Panc1 (cell line): ENCODE measurements at regions not wholly inside any gene's neighbourhood (a gene's known extent, or its start where the extent isn't known, plus 50 kb on each side); places are given as distances from the start of the nearest gene placed in this dataset.
"Not testable (repeated sequence)": the region's sequence is repeated elsewhere in the genome, so short reads cannot be mapped to it uniquely, and the experiment has no call there.

Source experiments
- ATAC-seq: fragments of 200-7000 bp; cut with Tn5 transposase; 2 replicates; pipeline ENCODE4 v1.9.1; 2020; ENCODE audit warnings: mild to moderate bottlenecking, moderate library complexity
- BruUV-seq: library from RNA; stranded (reverse); fragments of 400-500 nt; replicated peaks from 2 replicates; lab custom pipeline; 2021; lab: Mats Ljungman, UMichigan
- CTCF ChIA-PET: fragments of 300-600 bp; sonication (Branson Sonifier 250); formaldehyde crosslinking; loops from one replicate; lab custom pipeline; 2022; ENCODE audit warnings: antibody characterized with exemption; lab: Charles Lee
- POLR2A ChIA-PET: fragments of 300-600 bp; sonication (Branson Sonifier 250); formaldehyde crosslinking; loops from one replicate; lab custom pipeline; 2022; ENCODE audit warnings: antibody characterized with exemption; lab: Charles Lee
- DNase-seq: peaks from one replicate; pipeline ENCODE4 v3.0.0-alpha.2; 2010; ENCODE audit warnings: low read depth, low spot score
- H3K27ac ChIP-seq: 2 replicates; pipeline ENCODE4 v1.5.1; 2011; ENCODE audit warnings: mild to moderate bottlenecking, low read length, inconsistent platforms
- H3K27me3 ChIP-seq: fragments of 200-500 bp; sonication (Bioruptor generic); 2 replicates; pipeline ENCODE4 v1.6.0; 2014; ENCODE audit warnings: low read length, inconsistent platforms; ENCODE audit not compliant: control insufficient read depth, insufficient read depth
- H3K36me3 ChIP-seq: fragments of 200-500 bp; sonication (Bioruptor generic); 2 replicates; pipeline ENCODE4 v1.5.1; 2014; ENCODE audit warnings: inconsistent platforms, mild to moderate bottlenecking, low read length, moderate library complexity; ENCODE audit not compliant: control insufficient read depth, insufficient read depth
- H3K4me1 ChIP-seq: 2 replicates; pipeline ENCODE4 v1.5.1; 2011; ENCODE audit warnings: inconsistent platforms, mild to moderate bottlenecking, low read length, moderate library complexity; ENCODE audit not compliant: control insufficient read depth, insufficient read depth
- H3K4me3 ChIP-seq, 2 experiments: 2 replicates each; pipeline ENCODE4 v1.5.1; 2011 to 2012; ENCODE audit warnings: low read depth in 2 of 2, low read length in 2 of 2, mild to moderate bottlenecking in 2 of 2, inconsistent platforms in 1 of 2, moderate library complexity in 1 of 2
- H3K9me3 ChIP-seq: fragments of 200-500 bp; sonication (Bioruptor generic); 2 replicates; pipeline ENCODE4 v1.5.1; 2014; ENCODE audit warnings: low read depth, mild to moderate bottlenecking, inconsistent platforms, low read length, moderate library complexity; ENCODE audit not compliant: control insufficient read depth, insufficient read depth
- POLR2AphosphoS5 ChIP-seq: IDR thresholded peaks from 2 replicates; pipeline ENCODE4 v1.6.1; 2012; ENCODE audit warnings: mild to moderate bottlenecking, low read depth, low read length, moderate library complexity
- SIN3A ChIP-seq: IDR thresholded peaks from 2 replicates; pipeline ENCODE4 v1.6.1; 2012; ENCODE audit warnings: low read depth, mild to moderate bottlenecking, low read length, moderate library complexity, borderline replicate concordance; ENCODE audit not compliant: insufficient read depth
- TCF7L2 ChIP-seq: IDR thresholded peaks from 2 replicates; pipeline ENCODE4 v1.6.1; 2011; ENCODE audit warnings: mild to moderate bottlenecking, low read depth, low read length, inconsistent platforms
- in situ Hi-C: cut with HindIII; loops from 2 replicates; pipeline ENCODE4 v1.10.0; 2016; ENCODE audit warnings: low sequenced_read_pairs, low pct_unique_long_range_greater_than_20kb
- intact Hi-C: fragments of 100-400 bp; cut with micrococcal nuclease; formaldehyde crosslinking; loops from one replicate; pipeline ENCODE4 v1.10.0; 2022; ENCODE audit not compliant: unreplicated experiment
- TF ChIP-seq, protein P1 (sequence below), 2 experiments: IDR thresholded peaks; 2 replicates each; pipeline ENCODE4 v1.6.1; 2011 to 2012; ENCODE audit warnings: low read depth in 2 of 2, control low read depth in 1 of 2, low read length in 1 of 2, mild to moderate bottlenecking in 1 of 2, moderate library complexity in 1 of 2; ENCODE audit not compliant: insufficient read depth in 1 of 2
- TF ChIP-seq, protein P2 (sequence below): fragments of 450-650 bp; IDR thresholded peaks from 2 replicates; pipeline ENCODE4 v1.5.1; 2017; ENCODE audit warnings: mild to moderate bottlenecking

GRCh38 chr7:110311556-110311955 lies 779.4 kb upstream of the LRRN3 start:
- Histone ChIP-seq H3K4me1 (no peaks in the 10 kb centered on the region), H3K4me3 (no peak overlapping the region), H3K27ac (no peak overlapping the region), H3K36me3 (no peaks in the 10 kb centered on the region), H3K27me3 (no peaks in the 10 kb centered on the region), H3K9me3 (no peaks in the 10 kb centered on the region)
- POLR2A ChIA-PET, result no interaction called here
- in situ Hi-C loops, result no loop called here
- CTCF ChIA-PET, result no interaction called here
- no peak for DNase-seq
- ATAC-seq, result no peak
- intact Hi-C loops, result no loop called here
- no peak for TF ChIP-seq SIN3A
- no peak for TF ChIP-seq TCF7L2
- TF ChIP-seq, protein P1, sequence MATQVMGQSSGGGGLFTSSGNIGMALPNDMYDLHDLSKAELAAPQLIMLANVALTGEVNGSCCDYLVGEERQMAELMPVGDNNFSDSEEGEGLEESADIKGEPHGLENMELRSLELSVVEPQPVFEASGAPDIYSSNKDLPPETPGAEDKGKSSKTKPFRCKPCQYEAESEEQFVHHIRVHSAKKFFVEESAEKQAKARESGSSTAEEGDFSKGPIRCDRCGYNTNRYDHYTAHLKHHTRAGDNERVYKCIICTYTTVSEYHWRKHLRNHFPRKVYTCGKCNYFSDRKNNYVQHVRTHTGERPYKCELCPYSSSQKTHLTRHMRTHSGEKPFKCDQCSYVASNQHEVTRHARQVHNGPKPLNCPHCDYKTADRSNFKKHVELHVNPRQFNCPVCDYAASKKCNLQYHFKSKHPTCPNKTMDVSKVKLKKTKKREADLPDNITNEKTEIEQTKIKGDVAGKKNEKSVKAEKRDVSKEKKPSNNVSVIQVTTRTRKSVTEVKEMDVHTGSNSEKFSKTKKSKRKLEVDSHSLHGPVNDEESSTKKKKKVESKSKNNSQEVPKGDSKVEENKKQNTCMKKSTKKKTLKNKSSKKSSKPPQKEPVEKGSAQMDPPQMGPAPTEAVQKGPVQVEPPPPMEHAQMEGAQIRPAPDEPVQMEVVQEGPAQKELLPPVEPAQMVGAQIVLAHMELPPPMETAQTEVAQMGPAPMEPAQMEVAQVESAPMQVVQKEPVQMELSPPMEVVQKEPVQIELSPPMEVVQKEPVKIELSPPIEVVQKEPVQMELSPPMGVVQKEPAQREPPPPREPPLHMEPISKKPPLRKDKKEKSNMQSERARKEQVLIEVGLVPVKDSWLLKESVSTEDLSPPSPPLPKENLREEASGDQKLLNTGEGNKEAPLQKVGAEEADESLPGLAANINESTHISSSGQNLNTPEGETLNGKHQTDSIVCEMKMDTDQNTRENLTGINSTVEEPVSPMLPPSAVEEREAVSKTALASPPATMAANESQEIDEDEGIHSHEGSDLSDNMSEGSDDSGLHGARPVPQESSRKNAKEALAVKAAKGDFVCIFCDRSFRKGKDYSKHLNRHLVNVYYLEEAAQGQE (IDR thresholded peaks at IDR 0.05; ENCODE audit: insufficient read depth in 1 of 2, low read depth in 2 of 2, low read length in 1 of 2), result no peak
- no peak for TF ChIP-seq POLR2AphosphoS5
- TF ChIP-seq, protein P2, sequence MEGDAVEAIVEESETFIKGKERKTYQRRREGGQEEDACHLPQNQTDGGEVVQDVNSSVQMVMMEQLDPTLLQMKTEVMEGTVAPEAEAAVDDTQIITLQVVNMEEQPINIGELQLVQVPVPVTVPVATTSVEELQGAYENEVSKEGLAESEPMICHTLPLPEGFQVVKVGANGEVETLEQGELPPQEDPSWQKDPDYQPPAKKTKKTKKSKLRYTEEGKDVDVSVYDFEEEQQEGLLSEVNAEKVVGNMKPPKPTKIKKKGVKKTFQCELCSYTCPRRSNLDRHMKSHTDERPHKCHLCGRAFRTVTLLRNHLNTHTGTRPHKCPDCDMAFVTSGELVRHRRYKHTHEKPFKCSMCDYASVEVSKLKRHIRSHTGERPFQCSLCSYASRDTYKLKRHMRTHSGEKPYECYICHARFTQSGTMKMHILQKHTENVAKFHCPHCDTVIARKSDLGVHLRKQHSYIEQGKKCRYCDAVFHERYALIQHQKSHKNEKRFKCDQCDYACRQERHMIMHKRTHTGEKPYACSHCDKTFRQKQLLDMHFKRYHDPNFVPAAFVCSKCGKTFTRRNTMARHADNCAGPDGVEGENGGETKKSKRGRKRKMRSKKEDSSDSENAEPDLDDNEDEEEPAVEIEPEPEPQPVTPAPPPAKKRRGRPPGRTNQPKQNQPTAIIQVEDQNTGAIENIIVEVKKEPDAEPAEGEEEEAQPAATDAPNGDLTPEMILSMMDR, result no peak
- no TSS peak for BruUV-seq

- Histone ChIP-seq H3K9me3 (no peaks in the 10 kb centered on the region), H3K4me3 (no peak overlapping the region), H3K27me3 (no peaks in the 10 kb centered on the region), H3K36me3 (no peaks in the 10 kb centered on the region), H3K4me1 (no peaks in the 10 kb centered on the region), H3K27ac (no peak overlapping the region)
- no peak for DNase-seq
- TF ChIP-seq, protein P2, result no peak
- TF ChIP-seq, protein P1 (IDR thresholded peaks at IDR 0.05; ENCODE audit: insufficient read depth in 1 of 2, low read depth in 2 of 2, low read length in 1 of 2), result no peak
- ChIA-PET POLR2A (no interaction called here), CTCF (no interaction called here)
- no peak for ATAC-seq
- in situ Hi-C loops (no loop called here), intact Hi-C loops (no loop called here)
- no TSS peak for BruUV-seq
These were observed 773.2 kb upstream of the LRRN3 start for GRCh38 chr7:110317541-110318265.

DNA sequence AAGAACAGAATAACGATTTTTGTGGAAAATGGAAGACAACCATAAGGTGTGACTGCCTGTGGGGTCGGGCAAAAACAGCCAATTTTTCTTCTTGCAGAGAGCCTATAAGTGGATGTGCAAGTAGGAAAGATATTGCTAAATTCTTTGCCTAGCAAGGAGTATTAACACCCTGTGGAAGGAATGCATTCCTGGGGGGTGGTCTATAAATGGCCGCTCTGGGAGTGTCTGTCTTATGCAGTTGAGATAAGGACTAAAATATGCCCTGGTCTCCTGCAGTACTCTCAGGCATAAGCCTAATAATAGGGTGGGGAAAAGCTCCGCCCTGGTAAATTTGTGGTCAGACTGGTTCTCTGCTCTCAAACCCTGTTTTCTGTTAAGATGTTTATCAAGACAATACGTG lies 770.6 kb upstream of the LRRN3 start:
- BruUV-seq, in situ Hi-C loops, CTCF ChIA-PET: not testable (repeated sequence)

More for the DNA sequence above, 770.6 kb upstream of the LRRN3 start:
- ATAC-seq, H3K9me3 ChIP-seq, H3K27me3 ChIP-seq, H3K36me3 ChIP-seq, DNase-seq, POLR2A ChIA-PET, H3K4me1 ChIP-seq, H3K4me3 ChIP-seq, H3K27ac ChIP-seq, intact Hi-C loops: not testable (repeated sequence)
